ENCODE measurements at regions not wholly inside any gene's neighbourhood (a gene's known extent, or its start where the extent isn't known, plus 50 kb on each side); places are given as distances from the start of the nearest gene placed in this dataset.
"Not testable (repeated sequence)": the region's sequence is repeated elsewhere in the genome, so short reads cannot be mapped to it uniquely, and the experiment has no call there.

DNA sequence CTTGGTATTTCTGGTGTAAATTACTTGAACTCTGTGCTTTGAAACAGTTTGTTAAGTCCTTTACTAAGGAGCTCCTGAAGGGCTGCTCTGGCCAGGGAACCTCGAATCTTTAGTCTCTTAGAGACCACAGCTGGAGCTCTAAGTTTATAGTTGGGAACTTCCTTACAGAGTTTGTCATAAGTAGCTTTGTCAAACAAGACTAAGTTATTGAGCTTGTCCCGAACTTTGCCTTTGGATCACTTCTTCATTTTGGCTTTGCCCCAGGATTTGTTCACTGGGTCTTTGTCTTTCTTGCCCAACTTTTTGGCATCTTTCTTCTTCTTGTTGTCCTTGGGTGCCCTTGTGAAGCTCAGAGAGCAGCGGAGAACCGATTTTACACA lies 64.8 kb downstream of the FAM50B start:
- DNase-seq (ENCODE audit: insufficient read length, low spot score): no peak
- TF ChIP-seq, protein P1, sequence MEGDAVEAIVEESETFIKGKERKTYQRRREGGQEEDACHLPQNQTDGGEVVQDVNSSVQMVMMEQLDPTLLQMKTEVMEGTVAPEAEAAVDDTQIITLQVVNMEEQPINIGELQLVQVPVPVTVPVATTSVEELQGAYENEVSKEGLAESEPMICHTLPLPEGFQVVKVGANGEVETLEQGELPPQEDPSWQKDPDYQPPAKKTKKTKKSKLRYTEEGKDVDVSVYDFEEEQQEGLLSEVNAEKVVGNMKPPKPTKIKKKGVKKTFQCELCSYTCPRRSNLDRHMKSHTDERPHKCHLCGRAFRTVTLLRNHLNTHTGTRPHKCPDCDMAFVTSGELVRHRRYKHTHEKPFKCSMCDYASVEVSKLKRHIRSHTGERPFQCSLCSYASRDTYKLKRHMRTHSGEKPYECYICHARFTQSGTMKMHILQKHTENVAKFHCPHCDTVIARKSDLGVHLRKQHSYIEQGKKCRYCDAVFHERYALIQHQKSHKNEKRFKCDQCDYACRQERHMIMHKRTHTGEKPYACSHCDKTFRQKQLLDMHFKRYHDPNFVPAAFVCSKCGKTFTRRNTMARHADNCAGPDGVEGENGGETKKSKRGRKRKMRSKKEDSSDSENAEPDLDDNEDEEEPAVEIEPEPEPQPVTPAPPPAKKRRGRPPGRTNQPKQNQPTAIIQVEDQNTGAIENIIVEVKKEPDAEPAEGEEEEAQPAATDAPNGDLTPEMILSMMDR (IDR thresholded peaks at IDR 0.05; ENCODE audit: insufficient read depth, missing control alignments): no peak
- FAIRE-seq: no peak

GRCh38 chr6:3915076-3915791 lies 66.1 kb downstream of the FAM50B start:
- TF ChIP-seq, protein P1 (IDR thresholded peaks at IDR 0.05; ENCODE audit: insufficient read depth, missing control alignments): no peak
- FAIRE-seq (no peak), DNase-seq (ENCODE audit: insufficient read length, low spot score) (no peak)

- no peak for FAIRE-seq
- TF ChIP-seq, protein P1 (IDR thresholded peaks at IDR 0.05; ENCODE audit: insufficient read depth, missing control alignments): no peak
- no peak for DNase-seq (ENCODE audit: insufficient read length, low spot score)
These were observed 67.0 kb downstream of the FAM50B start for GRCh38 chr6:3916211-3916610.

DNA sequence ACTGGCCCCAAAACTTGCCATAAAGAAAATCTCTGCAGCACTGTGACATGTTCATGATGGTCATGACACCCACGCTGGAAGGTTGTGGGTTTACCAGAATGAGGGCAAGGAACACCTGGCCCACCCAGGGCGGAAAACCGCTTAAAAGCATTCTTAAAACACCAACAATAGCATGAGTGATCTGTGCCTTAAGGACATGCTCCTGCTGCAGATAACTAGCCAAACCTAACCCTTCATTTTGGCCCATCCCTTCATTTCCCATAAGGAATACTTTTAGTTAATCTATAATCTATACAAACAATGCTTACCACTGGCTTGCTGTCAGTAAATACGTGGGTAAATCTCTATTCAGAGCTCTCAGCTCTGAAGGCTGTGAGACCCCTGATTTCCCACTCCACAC lies 67.6 kb downstream of the FAM50B start:
- DNase-seq (ENCODE audit: insufficient read length, low spot score); FAIRE-seq: not testable (repeated sequence)

DNA sequence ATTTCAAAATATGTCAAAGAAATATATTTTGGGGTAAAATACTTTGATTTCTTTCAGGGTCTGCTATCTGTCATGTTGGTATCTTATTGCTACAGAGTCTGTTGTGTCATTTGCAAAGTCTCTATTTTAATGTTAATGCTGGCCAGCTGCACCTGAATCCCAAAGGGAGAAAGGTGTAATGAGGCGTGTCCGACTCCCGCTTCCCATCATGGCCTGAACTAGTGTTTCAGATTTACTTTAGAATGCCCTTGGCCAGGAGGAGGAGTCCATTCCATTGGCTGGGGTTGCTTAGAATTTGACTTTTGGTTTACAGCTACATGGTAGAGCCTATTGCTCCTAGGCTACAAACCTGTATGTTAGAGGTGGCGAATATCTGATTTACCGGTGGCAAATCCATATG lies 69.3 kb downstream of the FAM50B start:
- TF ChIP-seq, protein P1 (IDR thresholded peaks at IDR 0.05; ENCODE audit: insufficient read depth, missing control alignments): no peak
- no peak for DNase-seq (ENCODE audit: insufficient read length, low spot score)
- FAIRE-seq: no peak

DNA sequence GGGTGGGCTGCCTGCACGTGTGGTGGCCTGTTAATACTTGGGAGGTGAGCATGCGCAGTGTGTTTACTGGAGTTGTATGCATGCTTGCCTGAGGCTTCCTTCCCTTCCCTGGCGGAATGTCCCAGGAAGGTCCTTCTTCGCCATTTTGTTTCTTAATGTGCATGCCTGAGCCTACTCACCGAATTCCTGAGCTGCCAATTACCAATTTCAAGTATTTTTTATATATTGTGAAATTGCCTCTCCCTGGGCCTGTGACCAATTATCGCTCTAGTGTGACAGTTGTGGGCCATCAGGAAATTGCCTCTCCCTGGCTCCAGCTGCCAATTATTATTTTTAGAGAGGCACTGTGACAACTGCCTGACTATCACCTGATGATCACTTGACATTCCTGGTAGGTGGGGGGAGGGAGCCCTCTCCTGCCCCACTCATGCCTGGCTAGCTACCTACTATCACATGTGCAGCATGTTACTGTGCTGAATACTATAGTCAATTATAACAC lies 70.0 kb downstream of the FAM50B start:
- FAIRE-seq (no peak), DNase-seq (ENCODE audit: insufficient read length, low spot score) (no peak)
- TF ChIP-seq, protein P1 (IDR thresholded peaks at IDR 0.05; ENCODE audit: insufficient read depth, missing control alignments): no peak

- DNase-seq (ENCODE audit: insufficient read length, low spot score): no peak
- TF ChIP-seq, protein P1 (IDR thresholded peaks at IDR 0.05; ENCODE audit: insufficient read depth, missing control alignments): no peak
- FAIRE-seq: no peak
These were observed 70.7 kb downstream of the FAM50B start for GRCh38 chr6:3919849-3920248.
